ENCODE measurements at regions not wholly inside any gene's neighbourhood (a gene's known extent, or its start where the extent isn't known, plus 50 kb on each side); places are given as distances from the start of the nearest gene placed in this dataset.

DNA sequence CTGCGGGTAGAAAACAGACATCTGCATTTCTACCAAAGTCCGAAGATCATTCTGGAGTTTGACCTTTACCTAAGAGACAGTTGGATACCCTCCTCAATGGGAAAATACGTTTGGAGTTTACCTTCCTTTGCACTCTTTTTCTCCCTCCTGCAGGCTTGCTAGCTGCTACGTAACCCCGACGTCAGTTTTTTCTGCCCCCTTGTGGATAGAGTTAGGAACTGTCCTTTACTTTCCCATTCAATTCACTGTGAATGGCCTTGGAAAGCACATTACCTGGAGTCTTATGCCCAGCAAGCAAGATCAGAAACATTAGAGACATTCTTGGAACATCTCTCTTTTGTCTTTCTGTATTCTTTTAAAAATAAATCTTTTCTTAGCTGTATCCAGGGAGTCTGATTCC is 250.7 kb downstream of the NAP1L3 start:
- TF ChIP-seq, protein P1, sequence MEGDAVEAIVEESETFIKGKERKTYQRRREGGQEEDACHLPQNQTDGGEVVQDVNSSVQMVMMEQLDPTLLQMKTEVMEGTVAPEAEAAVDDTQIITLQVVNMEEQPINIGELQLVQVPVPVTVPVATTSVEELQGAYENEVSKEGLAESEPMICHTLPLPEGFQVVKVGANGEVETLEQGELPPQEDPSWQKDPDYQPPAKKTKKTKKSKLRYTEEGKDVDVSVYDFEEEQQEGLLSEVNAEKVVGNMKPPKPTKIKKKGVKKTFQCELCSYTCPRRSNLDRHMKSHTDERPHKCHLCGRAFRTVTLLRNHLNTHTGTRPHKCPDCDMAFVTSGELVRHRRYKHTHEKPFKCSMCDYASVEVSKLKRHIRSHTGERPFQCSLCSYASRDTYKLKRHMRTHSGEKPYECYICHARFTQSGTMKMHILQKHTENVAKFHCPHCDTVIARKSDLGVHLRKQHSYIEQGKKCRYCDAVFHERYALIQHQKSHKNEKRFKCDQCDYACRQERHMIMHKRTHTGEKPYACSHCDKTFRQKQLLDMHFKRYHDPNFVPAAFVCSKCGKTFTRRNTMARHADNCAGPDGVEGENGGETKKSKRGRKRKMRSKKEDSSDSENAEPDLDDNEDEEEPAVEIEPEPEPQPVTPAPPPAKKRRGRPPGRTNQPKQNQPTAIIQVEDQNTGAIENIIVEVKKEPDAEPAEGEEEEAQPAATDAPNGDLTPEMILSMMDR (IDR thresholded peaks at IDR 0.05): peak; percentile 78
- TF ChIP-seq EZH2 (IDR thresholded peaks at IDR 0.05): no peak

All from neural progenitor cell (in vitro differentiated cells).